Activated naive CD4-positive, alpha-beta T cell treated with anti-CD3 and anti-CD28 coated beads, Interleukin-2, amount 50 U/mL, for 72 hours (primary cell): ENCODE measurements at regions not wholly inside any gene's neighbourhood (a gene's known extent, or its start where the extent isn't known, plus 50 kb on each side); places are given as distances from the start of the nearest gene placed in this dataset.

Experiments
- ATAC-seq, 2 donors: fragments of 150-1000 bp; cut with Tn5 transposase; 2 replicates each; pipeline ENCODE4 v1.10.0; 2021; ENCODE audit warnings: mild to moderate bottlenecking in 2 of 2, moderate library complexity in 2 of 2
- DNase-seq, 2 donors: peaks; one replicate each; pipeline ENCODE4 v3.0.0; 2021 to 2022; ENCODE audit warnings: low spot score in 2 of 2
- H3K27ac Mint-ChIP-seq, 2 donors: one replicate each; pipeline ENCODE4 v1.8.0; 2022; ENCODE audit warnings: mild to moderate bottlenecking in 2 of 2, mixed read lengths in 2 of 2
- H3K36me3 Mint-ChIP-seq, 2 donors: one replicate each; pipeline ENCODE4 v1.8.0; 2022; ENCODE audit warnings: mixed read lengths in 2 of 2
- H3K9me3 Mint-ChIP-seq, 2 donors: one replicate each; pipeline ENCODE4 v1.8.0; 2022; ENCODE audit warnings: mixed read lengths in 2 of 2

- Mint-ChIP-seq H3K27ac (peak overlapping the region in 1 of 2 donors; percentile 4), H3K9me3 (no peaks in the 10 kb centered on the region), H3K36me3 (no peaks in the 10 kb centered on the region)
- ATAC-seq (no peak), DNase-seq (no peak)
These were observed 62.5 kb downstream of the CEBPB start for GRCh38 chr20:50253101-50253500.

GRCh38 chr20:50254466-50255079, 63.9 kb downstream of the CEBPB start:
- Mint-ChIP-seq H3K9me3 (no peaks in the 10 kb centered on the region), H3K27ac (no peak overlapping the region)
- ATAC-seq, result no peak

GRCh38 chr20:50256577-50256976, 65.9 kb downstream of the CEBPB start:
- no peaks in the 10 kb centered on the region for H3K36me3 Mint-ChIP-seq
- no peak overlapping the region for H3K27ac Mint-ChIP-seq
- H3K9me3 Mint-ChIP-seq, result no peaks in the 10 kb centered on the region
- ATAC-seq, result no peak
- no peak for DNase-seq

More at GRCh38 chr20:50254466-50255079, 63.9 kb downstream of the CEBPB start:
- no peak for DNase-seq
- no peaks in the 10 kb centered on the region for H3K36me3 Mint-ChIP-seq

GRCh38 chr20:50257860-50258259, 67.2 kb downstream of the CEBPB start:
- no peaks in the 10 kb centered on the region for H3K36me3 Mint-ChIP-seq
- ATAC-seq (no peak), DNase-seq (no peak)
- H3K9me3 Mint-ChIP-seq, result no peaks in the 10 kb centered on the region
- H3K27ac Mint-ChIP-seq, result peak overlapping the region in 1 of 2 donors; percentile 41

- DNase-seq (no peak), ATAC-seq (no peak)
- Mint-ChIP-seq H3K36me3 (no peaks in the 10 kb centered on the region), H3K9me3 (no peaks in the 10 kb centered on the region), H3K27ac (peak overlapping the region in 1 of 2 donors; percentile 66)
These were observed 68.3 kb downstream of the CEBPB start for GRCh38 chr20:50258790-50259483.

GRCh38 chr20:50259705-50260478, 69.3 kb downstream of the CEBPB start:
- Mint-ChIP-seq H3K27ac (peak overlapping the region; percentile 66 to 86), H3K36me3 (no peaks in the 10 kb centered on the region), H3K9me3 (no peaks in the 10 kb centered on the region)
- DNase-seq (no peak), ATAC-seq (no peak)

- ATAC-seq (peak in 1 of 2 donors; percentile 16), DNase-seq (no peak)
- H3K9me3 Mint-ChIP-seq, result no peaks in the 10 kb centered on the region
- peak overlapping the region; percentile 66 to 86 for H3K27ac Mint-ChIP-seq
- H3K36me3 Mint-ChIP-seq, result no peaks in the 10 kb centered on the region
These were observed 70.0 kb downstream of the CEBPB start for GRCh38 chr20:50260479-50261221.

- Mint-ChIP-seq H3K9me3 (no peaks in the 10 kb centered on the region), H3K36me3 (no peaks in the 10 kb centered on the region), H3K27ac (peak overlapping the region; percentile 27 to 66)
- ATAC-seq (no peak), DNase-seq (no peak)
These were observed 71.0 kb downstream of the CEBPB start for GRCh38 chr20:50261471-50262212.

- no peak for ATAC-seq
- no peaks in the 10 kb centered on the region for H3K36me3 Mint-ChIP-seq
- H3K9me3 Mint-ChIP-seq, result no peaks in the 10 kb centered on the region
- H3K27ac Mint-ChIP-seq, result no peak overlapping the region
- DNase-seq, result no peak
These were observed 73.2 kb downstream of the CEBPB start for GRCh38 chr20:50263831-50264230.

- Mint-ChIP-seq H3K27ac (no peak overlapping the region), H3K9me3 (no peaks in the 10 kb centered on the region), H3K36me3 (no peaks in the 10 kb centered on the region)
- no peak for ATAC-seq
- DNase-seq, result no peak
These were observed 74.0 kb downstream of the CEBPB start for GRCh38 chr20:50264534-50265145.

- Mint-ChIP-seq H3K9me3 (no peaks in the 10 kb centered on the region), H3K27ac (peak overlapping the region in 1 of 2 donors; percentile 3), H3K36me3 (no peaks in the 10 kb centered on the region)
- DNase-seq (no peak), ATAC-seq (no peak)
These were observed 74.8 kb downstream of the CEBPB start for GRCh38 chr20:50265245-50265946.

GRCh38 chr20:50266293-50267040, 75.8 kb downstream of the CEBPB start:
- Mint-ChIP-seq H3K27ac (peak overlapping the region in 1 of 2 donors; percentile 44), H3K9me3 (no peaks in the 10 kb centered on the region), H3K36me3 (no peaks in the 10 kb centered on the region)
- no peak for DNase-seq
- no peak for ATAC-seq

GRCh38 chr20:50267041-50267865, 76.6 kb downstream of the CEBPB start:
- ATAC-seq (no peak), DNase-seq (no peak)
- Mint-ChIP-seq H3K27ac (peak overlapping the region; percentile 19 to 44), H3K9me3 (no peaks in the 10 kb centered on the region), H3K36me3 (no peaks in the 10 kb centered on the region)

GRCh38 chr20:50267866-50268219, 77.2 kb downstream of the CEBPB start:
- no peaks in the 10 kb centered on the region for H3K36me3 Mint-ChIP-seq
- ATAC-seq (no peak), DNase-seq (no peak)
- no peaks in the 10 kb centered on the region for H3K9me3 Mint-ChIP-seq
- H3K27ac Mint-ChIP-seq, result no peak overlapping the region
